ENCODE measurements at regions not wholly inside any gene's neighbourhood (a gene's known extent, or its start where the extent isn't known, plus 50 kb on each side); places are given as distances from the start of the nearest gene placed in this dataset.
"Not testable (repeated sequence)": the region's sequence is repeated elsewhere in the genome, so short reads cannot be mapped to it uniquely, and the experiment has no call there.

GRCh38 chr9:135190789-135191577, 103.5 kb downstream of the OLFM1 start:
- no peak for DNase-seq
- in situ Hi-C loops (cut with HindIII; ENCODE audit: low pct_ligation_motif_present, low pct_unique_long_range_greater_than_20kb, low sequenced_read_pairs) = no loop called here

GRCh38 chr9:135192686-135193085, 105.2 kb downstream of the OLFM1 start:
- in situ Hi-C loops (cut with HindIII; ENCODE audit: low pct_ligation_motif_present, low pct_unique_long_range_greater_than_20kb, low sequenced_read_pairs) = no loop called here
- DNase-seq = no peak

- in situ Hi-C loops (cut with HindIII; ENCODE audit: low pct_ligation_motif_present, low pct_unique_long_range_greater_than_20kb, low sequenced_read_pairs) = not testable (repeated sequence)
Measured at GRCh38 chr9:135195975-135196374, 108.5 kb downstream of the OLFM1 start.

GRCh38 chr9:135196474-135196873, 109.0 kb downstream of the OLFM1 start:
- in situ Hi-C loops (cut with HindIII; ENCODE audit: low pct_ligation_motif_present, low pct_unique_long_range_greater_than_20kb, low sequenced_read_pairs) = no loop called here
- no peak for DNase-seq

More at GRCh38 chr9:135195975-135196374, 108.5 kb downstream of the OLFM1 start:
- DNase-seq = not testable (repeated sequence)

DNA sequence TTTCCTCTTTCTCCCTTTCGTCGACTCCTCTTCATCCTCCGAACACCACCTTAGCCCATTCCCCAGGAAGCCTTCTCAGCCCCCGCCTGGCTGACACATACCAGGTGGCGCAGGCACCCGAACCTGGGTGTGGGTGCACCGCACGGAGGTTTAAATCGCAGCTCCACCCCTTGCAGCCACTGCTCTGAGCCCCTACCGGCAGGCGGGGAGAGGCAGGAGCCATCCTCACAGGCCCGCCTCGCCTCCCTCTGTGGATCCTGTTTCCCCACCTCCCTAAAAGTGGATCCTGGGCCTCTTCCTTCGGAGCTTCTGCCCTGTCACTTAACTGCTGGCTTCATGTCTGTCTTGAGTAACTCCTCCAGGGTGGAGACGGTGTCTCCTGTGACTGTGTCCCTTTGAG, 110.7 kb downstream of the OLFM1 start:
- in situ Hi-C loops (cut with HindIII; ENCODE audit: low pct_ligation_motif_present, low pct_unique_long_range_greater_than_20kb, low sequenced_read_pairs) = no loop called here

DNA sequence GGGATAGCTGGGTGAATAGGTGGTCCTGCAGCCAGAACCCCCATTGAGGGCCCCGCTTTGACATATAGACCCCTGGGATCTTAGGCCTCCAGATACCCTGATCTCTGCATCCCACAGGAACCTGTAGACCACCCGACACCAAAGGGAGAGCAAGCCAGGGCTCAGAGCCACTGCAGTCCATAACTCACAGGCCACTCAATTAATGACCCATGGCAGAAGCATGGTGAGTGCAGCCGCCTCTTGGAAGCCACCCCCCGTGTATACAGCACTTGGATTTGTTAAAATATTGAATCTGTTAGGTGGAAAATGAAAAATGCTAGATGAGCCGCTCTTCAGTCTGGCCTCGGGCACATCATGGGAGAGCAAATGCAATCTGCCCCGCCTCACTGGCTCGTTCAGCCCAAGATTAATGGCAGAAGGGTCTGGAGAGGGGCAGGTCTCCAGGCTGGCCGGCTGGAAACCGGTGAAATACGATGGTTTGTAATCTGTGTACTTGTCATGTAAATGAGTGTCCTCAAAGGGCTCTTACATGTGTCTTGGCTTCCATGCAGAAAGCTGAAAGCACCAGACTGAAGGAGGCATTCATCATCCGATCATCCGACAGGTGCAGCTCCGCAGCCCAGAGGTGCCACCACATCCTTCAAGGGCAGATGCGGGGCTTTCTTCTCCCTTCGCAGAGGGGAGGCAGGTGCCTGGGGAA, 111.3 kb downstream of the OLFM1 start:
- in situ Hi-C loops (cut with HindIII; ENCODE audit: low pct_ligation_motif_present, low pct_unique_long_range_greater_than_20kb, low sequenced_read_pairs) = no loop called here

More for the DNA sequence above, 110.7 kb downstream of the OLFM1 start:
- DNase-seq = no peak

GRCh38 chr9:135199489-135199888, 112.0 kb downstream of the OLFM1 start:
- in situ Hi-C loops (cut with HindIII; ENCODE audit: low pct_ligation_motif_present, low pct_unique_long_range_greater_than_20kb, low sequenced_read_pairs) = no loop called here
- no peak for DNase-seq

More for the DNA sequence above, 111.3 kb downstream of the OLFM1 start:
- DNase-seq = no peak

DNA sequence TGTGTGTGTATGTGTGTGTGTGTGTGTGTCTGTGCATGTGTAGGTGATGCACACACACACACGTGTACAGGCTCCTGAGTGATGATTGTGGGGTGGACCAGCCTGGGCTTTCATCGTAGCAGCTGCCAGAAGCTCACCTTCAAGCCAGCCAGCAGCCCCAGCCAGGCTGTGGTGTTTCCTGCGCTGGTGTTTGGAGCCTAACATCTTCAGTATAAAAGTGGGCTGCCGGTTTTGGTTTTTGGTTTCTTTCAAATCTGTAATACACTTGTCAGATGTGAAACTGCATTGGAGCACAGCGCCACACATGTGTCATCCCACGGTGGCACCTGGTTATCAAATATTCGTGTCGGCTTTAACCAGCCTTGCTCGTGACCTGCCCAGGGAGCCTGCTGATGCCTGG, 114.2 kb downstream of the OLFM1 start:
- no peak for DNase-seq
- in situ Hi-C loops (cut with HindIII; ENCODE audit: low pct_ligation_motif_present, low pct_unique_long_range_greater_than_20kb, low sequenced_read_pairs) = no loop called here

DNA sequence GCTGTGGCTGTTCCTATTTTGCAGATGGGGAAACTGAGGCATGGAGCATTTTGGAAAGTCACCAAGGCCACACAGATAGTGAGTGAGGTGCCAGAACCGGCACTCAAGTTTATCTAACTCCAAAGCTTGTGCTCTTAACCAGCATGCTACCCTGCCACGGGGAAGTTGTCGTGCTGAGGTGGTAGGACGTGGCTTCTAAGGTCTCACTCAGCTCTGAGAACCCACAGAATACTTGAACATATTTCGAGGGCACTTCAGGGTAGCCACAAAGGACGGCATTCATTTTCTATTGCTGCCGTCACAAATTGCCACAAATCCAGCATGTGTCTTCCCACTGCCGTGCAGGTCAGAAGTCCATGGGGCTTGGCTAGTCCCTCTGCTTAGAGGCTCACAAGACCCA, 116.7 kb downstream of the OLFM1 start:
- in situ Hi-C loops (cut with HindIII; ENCODE audit: low pct_ligation_motif_present, low pct_unique_long_range_greater_than_20kb, low sequenced_read_pairs) = no loop called here
- DNase-seq = no peak

- in situ Hi-C loops (cut with HindIII; ENCODE audit: low pct_ligation_motif_present, low pct_unique_long_range_greater_than_20kb, low sequenced_read_pairs) = no loop called here
- no peak for DNase-seq
Measured at GRCh38 chr9:135209136-135209535, 121.7 kb downstream of the OLFM1 start.

GRCh38 chr9:135209852-135210251, 122.4 kb downstream of the OLFM1 start:
- no peak for DNase-seq
- in situ Hi-C loops (cut with HindIII; ENCODE audit: low pct_ligation_motif_present, low pct_unique_long_range_greater_than_20kb, low sequenced_read_pairs) = no loop called here

GRCh38 chr9:135210676-135211523, 123.4 kb downstream of the OLFM1 start:
- DNase-seq = no peak
- in situ Hi-C loops (cut with HindIII; ENCODE audit: low pct_ligation_motif_present, low pct_unique_long_range_greater_than_20kb, low sequenced_read_pairs) = no loop called here

DNA sequence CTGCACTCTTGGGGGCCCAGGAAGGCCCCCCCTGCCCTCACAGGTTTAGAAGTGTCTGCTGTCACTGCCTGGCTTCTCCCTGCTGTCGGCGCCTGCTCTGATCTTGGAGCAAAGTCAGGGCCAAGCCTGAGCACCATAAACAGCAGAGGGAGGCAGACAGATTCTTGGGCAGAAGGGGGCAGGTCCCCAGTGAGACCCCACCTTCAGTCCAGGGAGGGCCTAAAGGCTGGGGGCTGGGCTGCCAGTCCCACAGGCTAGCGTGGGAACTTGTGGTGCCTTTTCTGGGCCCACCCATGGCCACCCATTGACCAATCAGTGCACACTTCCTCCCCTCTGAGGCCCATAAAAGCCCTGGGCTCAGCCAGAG, 124.0 kb downstream of the OLFM1 start:
- DNase-seq = no peak
- in situ Hi-C loops (cut with HindIII; ENCODE audit: low pct_ligation_motif_present, low pct_unique_long_range_greater_than_20kb, low sequenced_read_pairs) = no loop called here

DNA sequence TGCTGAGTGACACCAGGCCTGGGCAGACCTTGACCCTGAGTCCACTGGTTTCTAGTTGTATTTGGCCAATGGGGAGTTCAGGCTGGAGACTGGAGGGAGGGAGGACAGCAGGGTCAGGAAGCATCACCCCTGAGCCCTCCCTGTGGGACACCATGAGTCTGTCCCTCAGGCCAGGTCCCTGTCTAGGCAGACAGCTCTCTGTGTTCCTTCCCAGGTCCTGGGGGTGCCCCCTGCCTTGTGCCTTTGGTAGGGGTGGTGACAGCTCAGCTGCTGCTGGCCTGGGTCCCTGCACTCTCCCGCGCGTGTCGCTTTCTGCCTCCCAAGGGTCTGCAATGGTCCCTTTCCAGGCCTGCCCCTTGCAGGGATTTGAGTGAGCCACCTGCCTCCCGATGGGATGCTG, 125.5 kb downstream of the OLFM1 start:
- in situ Hi-C loops (cut with HindIII; ENCODE audit: low pct_ligation_motif_present, low pct_unique_long_range_greater_than_20kb, low sequenced_read_pairs) = no loop called here
- DNase-seq = no peak

- no peak for DNase-seq
- in situ Hi-C loops (cut with HindIII; ENCODE audit: low pct_ligation_motif_present, low pct_unique_long_range_greater_than_20kb, low sequenced_read_pairs) = no loop called here
Measured at GRCh38 chr9:135213566-135213965, 126.1 kb downstream of the OLFM1 start.

DNA sequence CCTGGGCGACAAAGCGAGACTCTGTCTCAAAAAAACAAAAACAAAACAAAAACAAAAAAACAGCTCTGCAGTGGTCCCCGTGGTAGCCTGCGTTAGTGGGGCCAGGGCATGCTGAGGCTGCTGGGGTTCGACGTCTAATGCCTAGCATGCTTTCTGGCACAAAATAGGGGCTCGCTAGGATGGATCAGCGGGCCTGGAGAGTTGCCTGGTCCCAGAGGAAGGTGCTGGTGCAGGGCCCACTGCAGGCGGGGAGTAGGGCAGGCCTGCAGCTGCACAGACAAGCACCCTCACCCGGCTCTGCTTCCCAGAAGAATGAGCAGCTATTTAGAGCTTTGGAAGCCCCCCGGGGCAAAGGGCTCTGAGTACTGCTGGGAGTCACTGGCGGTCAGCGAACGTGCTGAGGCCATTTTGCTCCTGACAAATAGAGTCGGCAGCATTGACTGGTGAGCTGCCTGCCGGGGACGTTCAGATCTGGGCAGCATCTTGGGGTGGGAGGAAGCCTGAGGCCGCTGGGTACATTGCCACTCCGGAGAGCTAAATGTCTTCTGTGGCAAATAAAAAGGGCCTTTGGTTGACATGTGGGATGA, 126.7 kb downstream of the OLFM1 start:
- in situ Hi-C loops (cut with HindIII; ENCODE audit: low pct_ligation_motif_present, low pct_unique_long_range_greater_than_20kb, low sequenced_read_pairs) = no loop called here

DNA sequence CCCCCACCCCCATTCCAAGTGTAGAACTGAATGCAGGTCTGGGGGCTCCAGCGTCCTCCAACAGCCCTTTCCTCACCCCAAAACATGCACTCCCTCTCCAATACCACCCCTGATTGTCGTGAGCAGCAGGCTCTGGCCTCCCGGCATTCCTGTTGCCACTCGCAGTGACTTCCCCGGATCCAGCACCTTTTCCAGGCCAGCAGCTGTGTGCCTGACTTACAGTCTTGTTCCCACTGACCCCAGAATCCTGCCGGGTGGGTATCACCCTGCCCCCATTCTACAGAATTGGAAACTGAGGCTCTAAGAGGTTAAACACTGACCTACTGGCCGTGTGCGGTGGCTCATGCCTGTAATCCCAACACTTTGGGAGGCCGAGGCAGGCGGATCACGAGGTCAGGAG, 127.2 kb downstream of the OLFM1 start:
- no peak for DNase-seq
- in situ Hi-C loops (cut with HindIII; ENCODE audit: low pct_ligation_motif_present, low pct_unique_long_range_greater_than_20kb, low sequenced_read_pairs) = no loop called here

More for the DNA sequence above, 126.7 kb downstream of the OLFM1 start:
- DNase-seq = no peak

DNA sequence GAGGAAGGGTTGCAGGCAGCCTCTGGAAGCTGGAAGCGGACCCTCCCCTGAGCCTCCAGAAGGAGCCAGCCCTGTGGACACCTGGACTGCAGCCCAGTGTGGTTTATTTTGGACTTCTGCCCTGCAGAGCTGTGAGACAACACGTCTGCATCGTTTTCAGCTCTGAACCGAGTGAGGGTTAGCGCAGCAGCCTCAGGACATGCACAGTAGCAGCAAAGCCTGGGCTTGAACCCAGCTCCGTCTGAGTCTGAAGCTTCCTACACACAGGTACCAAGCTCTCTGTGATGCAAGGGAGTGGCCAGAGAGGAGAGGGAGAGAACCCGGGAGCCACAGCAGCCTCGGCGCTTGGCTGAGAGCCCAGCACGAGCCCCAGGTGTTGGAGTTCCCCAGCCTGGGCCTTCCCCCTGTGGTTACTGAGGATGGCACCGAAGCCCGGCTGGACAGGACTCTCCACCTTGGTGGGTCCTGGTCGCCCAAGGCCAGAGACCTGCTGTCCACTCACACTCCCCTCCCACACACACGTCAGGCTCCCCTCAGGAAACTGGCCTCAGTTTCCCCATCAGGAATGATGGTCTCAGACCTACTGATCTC, 128.2 kb downstream of the OLFM1 start:
- DNase-seq = no peak
- in situ Hi-C loops (cut with HindIII; ENCODE audit: low pct_ligation_motif_present, low pct_unique_long_range_greater_than_20kb, low sequenced_read_pairs) = no loop called here
